Testis (tissue), 2 donors: ENCODE measurements at regions not wholly inside any gene's neighbourhood (a gene's known extent, or its start where the extent isn't known, plus 50 kb on each side); places are given as distances from the start of the nearest gene placed in this dataset.
A peak's percentile ranks its signal among the peaks of the same experiment; 100 is the strongest.

Source experiments
- DNase-seq: peaks from one replicate; pipeline ENCODE4 v3.0.0-alpha.2; 2019
- H3K27ac ChIP-seq, 2 donors: fragments of 200-600 bp; sonication (generic); one replicate each; pipeline ENCODE4 v1.5.1; 2019
- H3K27me3 ChIP-seq: fragments of 200-600 bp; sonication (generic); one replicate; pipeline ENCODE4 v1.5.1; 2019
- H3K36me3 ChIP-seq: fragments of 200-600 bp; sonication (generic); one replicate; pipeline ENCODE4 v1.5.1; 2017; ENCODE audit warnings: low read depth; ENCODE audit errors: missing control alignments
- H3K4me1 ChIP-seq: fragments of 200-600 bp; sonication (generic); one replicate; pipeline ENCODE4 v1.5.1; 2019
- H3K4me3 ChIP-seq, 2 donors: fragments of 200-600 bp; sonication (generic); one replicate each; pipeline ENCODE4 v1.5.1; 2017 to 2019
- H3K9me3 ChIP-seq: fragments of 200-600 bp; sonication (generic); one replicate; pipeline ENCODE4 v1.5.1; 2017
- POLR2A ChIP-seq: fragments of 450-650 bp; IDR thresholded peaks from one replicate; pipeline ENCODE4 v1.6.1; 2017; ENCODE audit warnings: antibody characterized with exemption, mild to moderate bottlenecking, moderate library complexity
- WGBS, 2 donors: methylation state at CpG; one replicate each; pipeline ENCODE4 v1.1.5; 2018; 5-methylcytosine and 5-hydroxymethylcytosine counted together
- intact Hi-C: fragments of 100-400 bp; cut with DNase I; formaldehyde crosslinking; loops from one replicate; pipeline ENCODE4 v1.15.1; 2023; ENCODE audit warnings: low total_unique reads
- TF ChIP-seq, protein P1 (sequence below), 3 experiments: fragments of 450-650 bp in 2 of 3; fragments of 200-600 bp in 1 of 3; sonication (generic) in 1 of 3; IDR thresholded peaks; one replicate each; pipeline ENCODE4 v1.5.1; 2016 to 2019; ENCODE audit warnings: antibody characterized with exemption in 3 of 3, mild to moderate bottlenecking in 2 of 3, moderate library complexity in 1 of 3

- DNase-seq = no peak
- H3K9me3 ChIP-seq = no peaks in the 10 kb centered on the region
- TF ChIP-seq, protein P1, sequence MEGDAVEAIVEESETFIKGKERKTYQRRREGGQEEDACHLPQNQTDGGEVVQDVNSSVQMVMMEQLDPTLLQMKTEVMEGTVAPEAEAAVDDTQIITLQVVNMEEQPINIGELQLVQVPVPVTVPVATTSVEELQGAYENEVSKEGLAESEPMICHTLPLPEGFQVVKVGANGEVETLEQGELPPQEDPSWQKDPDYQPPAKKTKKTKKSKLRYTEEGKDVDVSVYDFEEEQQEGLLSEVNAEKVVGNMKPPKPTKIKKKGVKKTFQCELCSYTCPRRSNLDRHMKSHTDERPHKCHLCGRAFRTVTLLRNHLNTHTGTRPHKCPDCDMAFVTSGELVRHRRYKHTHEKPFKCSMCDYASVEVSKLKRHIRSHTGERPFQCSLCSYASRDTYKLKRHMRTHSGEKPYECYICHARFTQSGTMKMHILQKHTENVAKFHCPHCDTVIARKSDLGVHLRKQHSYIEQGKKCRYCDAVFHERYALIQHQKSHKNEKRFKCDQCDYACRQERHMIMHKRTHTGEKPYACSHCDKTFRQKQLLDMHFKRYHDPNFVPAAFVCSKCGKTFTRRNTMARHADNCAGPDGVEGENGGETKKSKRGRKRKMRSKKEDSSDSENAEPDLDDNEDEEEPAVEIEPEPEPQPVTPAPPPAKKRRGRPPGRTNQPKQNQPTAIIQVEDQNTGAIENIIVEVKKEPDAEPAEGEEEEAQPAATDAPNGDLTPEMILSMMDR (IDR thresholded peaks at IDR 0.05) = no peak
- no peak for TF ChIP-seq POLR2A
- intact Hi-C loops = no loop called here
- H3K4me3 ChIP-seq = no peak overlapping the region
- no peaks in the 10 kb centered on the region for H3K36me3 ChIP-seq
- H3K4me1 ChIP-seq = no peaks in the 10 kb centered on the region
- 56 to 67% methylated on average over 3 of the region's 3 CpGs for WGBS, 2 donors
- no peaks in the 10 kb centered on the region for H3K27me3 ChIP-seq
- no peak overlapping the region for H3K27ac ChIP-seq
Measured at GRCh38 chr3:94704467-94704866, 641.6 kb downstream of the NSUN3 start.

DNA sequence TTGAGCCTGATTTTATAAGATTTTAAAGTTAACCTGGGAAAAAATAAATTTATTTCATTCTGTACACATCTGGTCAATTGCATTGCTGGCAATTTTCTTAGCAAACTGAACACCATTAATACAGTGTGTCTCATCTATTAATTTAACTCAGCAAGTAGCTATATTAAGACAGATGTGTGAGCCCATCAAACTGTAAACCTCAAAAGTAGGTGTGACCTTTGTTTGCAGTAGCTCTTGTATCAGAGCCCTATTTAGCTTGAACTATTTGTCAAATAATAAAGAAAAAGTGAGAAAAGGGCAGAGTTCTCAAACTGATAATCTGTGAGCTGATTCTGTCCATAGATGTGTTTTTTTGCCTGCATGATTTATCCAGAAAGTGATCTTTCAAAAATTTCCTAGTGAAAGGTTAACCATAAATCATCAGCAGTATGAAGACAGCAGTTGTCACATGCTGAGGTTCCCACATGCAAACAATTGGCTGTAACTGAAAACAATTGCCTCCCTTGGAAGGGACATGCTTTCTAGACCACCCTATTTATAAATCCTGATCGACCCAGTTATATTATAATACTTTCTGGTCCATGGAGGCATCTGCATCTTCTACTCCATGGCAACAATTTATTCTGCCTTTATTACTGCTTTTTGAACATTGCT is 646.5 kb downstream of the NSUN3 start:
- Histone ChIP-seq H3K27ac (no peak overlapping the region), H3K4me1 (no peaks in the 10 kb centered on the region), H3K4me3 (no peak overlapping the region), H3K27me3 (no peaks in the 10 kb centered on the region), H3K9me3 (no peaks in the 10 kb centered on the region), H3K36me3 (no peaks in the 10 kb centered on the region)
- no peak for DNase-seq
- 62 to 78% methylated on average over 1 of the region's 1 CpG for WGBS, 2 donors
- TF ChIP-seq, protein P1 (IDR thresholded peaks at IDR 0.05) = no peak
- no peak for TF ChIP-seq POLR2A
- intact Hi-C loops = no loop called here

DNA sequence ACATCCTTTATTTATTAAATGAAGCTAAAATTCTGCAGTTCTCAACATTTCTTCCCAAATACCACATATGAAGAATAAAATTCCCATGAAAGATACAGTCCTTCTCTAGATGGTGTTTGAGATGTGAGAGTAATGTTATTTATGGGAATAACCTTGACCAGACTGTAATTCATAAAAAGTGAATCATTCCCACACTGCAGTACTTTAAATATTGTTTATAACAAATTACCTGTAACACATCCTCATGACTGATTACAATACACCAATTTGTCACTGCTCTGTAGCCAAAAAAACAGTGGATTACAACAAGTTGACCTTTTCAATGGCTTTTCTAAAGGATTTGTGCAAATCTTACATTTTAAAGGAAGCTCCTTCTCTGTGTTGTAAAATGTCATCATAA is 651.3 kb downstream of the NSUN3 start:
- Histone ChIP-seq H3K4me1 (no peaks in the 10 kb centered on the region), H3K27me3 (no peaks in the 10 kb centered on the region), H3K4me3 (no peak overlapping the region), H3K27ac (no peak overlapping the region), H3K9me3 (no peaks in the 10 kb centered on the region), H3K36me3 (no peaks in the 10 kb centered on the region)
- intact Hi-C loops = no loop called here
- DNase-seq = no peak
- TF ChIP-seq, protein P1 (IDR thresholded peaks at IDR 0.05) = no peak
- TF ChIP-seq POLR2A = no peak

DNA sequence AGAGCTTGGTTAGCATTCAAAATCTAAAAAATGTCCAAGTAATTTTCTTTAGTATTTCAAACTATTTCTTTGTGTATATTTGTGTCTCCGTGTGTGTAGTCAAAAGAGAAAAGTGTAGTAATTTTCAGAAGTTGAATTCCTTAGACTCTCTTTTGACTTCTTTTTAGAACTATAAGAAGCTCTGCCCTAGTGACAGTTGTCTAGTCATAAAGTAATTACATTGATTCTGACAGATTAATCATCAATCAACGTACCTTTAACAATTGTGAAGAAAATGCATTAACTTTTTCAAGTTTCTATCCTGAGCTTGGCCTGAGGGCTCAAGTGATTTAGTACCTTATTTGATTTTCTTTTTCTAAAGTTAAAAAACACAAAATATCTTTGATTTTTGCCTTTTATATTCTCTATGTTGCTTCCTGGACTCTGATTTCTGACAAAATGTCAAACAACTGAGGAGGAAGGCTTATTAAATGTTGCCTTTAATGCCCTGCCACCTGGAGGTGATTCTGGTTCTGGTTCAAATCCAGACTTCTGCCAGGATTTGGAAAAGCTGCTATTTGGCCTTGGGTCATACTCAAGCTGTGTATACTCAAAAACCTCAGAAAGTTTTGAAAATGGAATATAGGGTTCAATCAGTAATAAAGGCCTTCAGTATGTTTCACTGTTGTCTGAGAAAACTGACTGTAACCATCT is 653.6 kb downstream of the NSUN3 start:
- Histone ChIP-seq H3K4me3 (no peak overlapping the region), H3K27me3 (no peaks in the 10 kb centered on the region), H3K9me3 (no peaks in the 10 kb centered on the region), H3K27ac (no peak overlapping the region), H3K4me1 (no peaks in the 10 kb centered on the region), H3K36me3 (no peaks in the 10 kb centered on the region)
- DNase-seq = peak; percentile 21
- WGBS, 2 donors = 88 to 91% methylated on average over 2 of the region's 2 CpGs
- intact Hi-C loops = no loop called here
- TF ChIP-seq, protein P1 (IDR thresholded peaks at IDR 0.05) = peak in 1 of 3 experiments; percentile 7
- TF ChIP-seq POLR2A = no peak

DNA sequence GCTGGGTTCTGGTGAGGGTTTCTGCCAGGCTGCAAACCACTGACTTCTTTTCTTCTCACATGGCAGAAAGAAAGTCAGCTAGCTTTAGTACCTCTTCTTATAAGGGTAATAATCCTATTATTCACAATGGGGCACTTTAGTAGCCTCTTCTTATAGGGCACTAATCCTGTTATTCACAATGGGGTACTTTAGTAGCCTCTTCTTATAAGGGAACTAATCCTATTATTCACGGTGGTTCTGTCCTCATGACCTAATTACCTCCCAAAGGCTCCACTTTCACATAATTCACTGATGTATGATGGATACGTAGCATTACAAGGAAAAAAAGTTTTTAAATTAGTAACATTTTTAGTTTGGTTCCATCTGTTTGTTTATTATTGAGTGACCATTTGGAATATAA is 671.3 kb downstream of the NSUN3 start:
- TF ChIP-seq, protein P1 (IDR thresholded peaks at IDR 0.05) = no peak
- TF ChIP-seq POLR2A = no peak
- Histone ChIP-seq H3K9me3 (no peaks in the 10 kb centered on the region), H3K4me1 (no peaks in the 10 kb centered on the region), H3K4me3 (no peak overlapping the region), H3K27me3 (no peaks in the 10 kb centered on the region), H3K27ac (no peak overlapping the region), H3K36me3 (no peaks in the 10 kb centered on the region)
- intact Hi-C loops = no loop called here
- no peak for DNase-seq
- WGBS, 2 donors = 43 to 68% methylated on average over 2 of the region's 2 CpGs
